ENCODE measurements at regions not wholly inside any gene's neighbourhood (a gene's known extent, or its start where the extent isn't known, plus 50 kb on each side); places are given as distances from the start of the nearest gene placed in this dataset.

DNA sequence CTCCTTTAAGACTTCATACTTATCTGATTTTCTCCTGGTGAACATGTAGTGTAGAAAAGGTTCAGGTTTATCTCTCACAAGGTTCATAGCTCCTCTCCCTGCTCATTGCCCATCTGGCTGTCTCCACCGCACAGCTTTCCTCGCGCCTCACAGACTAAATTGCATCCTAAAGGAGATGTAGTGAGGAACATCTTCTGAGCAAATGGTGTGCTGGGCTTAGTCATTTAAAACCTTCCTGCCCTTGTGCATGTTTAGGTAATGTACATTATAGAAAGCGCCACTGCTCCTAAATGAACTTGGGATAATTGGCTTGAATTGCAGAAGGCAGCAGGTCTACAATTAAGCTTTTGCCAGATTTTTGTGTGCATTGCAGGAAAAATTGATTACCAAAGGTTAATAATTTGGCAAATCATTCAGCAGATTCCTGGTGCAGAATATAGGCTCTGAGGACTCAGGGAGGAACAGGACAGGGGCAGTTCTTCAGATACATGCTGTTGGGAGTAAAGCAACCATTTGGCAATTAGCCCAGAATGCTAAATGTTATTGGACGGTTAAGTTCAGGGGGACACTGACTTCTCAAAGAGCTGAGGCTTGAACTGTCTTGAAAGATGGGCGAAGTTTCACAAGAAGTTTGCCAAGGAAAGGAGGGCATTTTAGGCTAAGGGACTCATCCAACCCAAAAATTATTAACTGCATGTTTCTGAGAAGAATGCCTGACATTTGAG, 108.4 kb upstream of the CLDN10 start:
- no peaks in the 10 kb centered on the region for H3K4me1 Mint-ChIP-seq
- DNase-seq: no peak
- no peaks in the 10 kb centered on the region for H3K36me3 Mint-ChIP-seq
- peaks cover 1 to 9% (median 3%) of the 10 kb centered on the region in 3 donors for H3K27me3 Mint-ChIP-seq (ENCODE audit: low read depth in 3 of 3)
- H3K4me3 Mint-ChIP-seq: no peak overlapping the region
- no peak overlapping the region for H3K27ac Mint-ChIP-seq
- H3K9me3 Mint-ChIP-seq: no peaks in the 10 kb centered on the region

DNA sequence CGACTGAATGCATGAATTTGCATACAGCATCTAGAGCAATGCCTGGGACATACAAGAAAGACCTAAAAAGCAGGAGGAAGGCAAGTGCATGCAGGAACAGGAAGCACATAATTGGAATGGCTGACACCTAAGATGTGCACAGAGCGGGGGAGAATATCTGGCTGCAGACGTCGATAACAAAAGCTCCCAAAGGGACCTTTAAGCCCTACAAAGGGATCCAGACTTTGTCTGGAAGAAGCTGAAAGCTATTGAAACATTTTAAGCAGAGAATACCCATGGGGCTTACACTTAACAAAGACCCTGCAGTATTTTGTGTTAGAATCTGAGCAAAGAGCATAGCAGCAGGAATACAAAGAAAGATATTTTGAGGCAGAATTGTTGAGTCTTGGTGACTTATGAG, 107.4 kb upstream of the CLDN10 start:
- Mint-ChIP-seq H3K4me1 (no peaks in the 10 kb centered on the region), H3K9me3 (no peaks in the 10 kb centered on the region), H3K27ac (no peak overlapping the region), H3K36me3 (no peaks in the 10 kb centered on the region), H3K4me3 (no peak overlapping the region), H3K27me3 (ENCODE audit: low read depth in 3 of 3) (peaks cover 0 to 9% (median 3%) of the 10 kb centered on the region in 3 donors)
- no peak for DNase-seq

DNA sequence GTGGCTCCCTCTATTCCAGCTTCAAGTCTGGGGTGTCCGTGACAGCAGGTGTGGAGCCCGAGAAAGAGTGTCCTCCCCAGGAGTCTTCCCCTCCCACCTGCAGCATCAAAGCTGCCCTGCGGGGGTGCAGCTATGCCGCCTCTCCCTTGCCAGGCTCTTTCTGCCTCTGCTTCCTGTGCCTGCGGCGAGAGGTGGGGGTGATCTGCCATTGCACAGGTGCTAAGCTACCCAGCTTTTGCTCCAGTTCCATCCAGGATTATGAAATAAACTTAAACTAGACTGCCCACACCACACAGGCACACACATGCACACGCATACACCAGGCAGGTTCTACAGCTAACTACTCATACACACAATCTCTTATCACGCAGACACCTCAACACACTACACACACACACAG, 104.7 kb upstream of the CLDN10 start:
- Mint-ChIP-seq H3K36me3 (no peaks in the 10 kb centered on the region), H3K27ac (no peak overlapping the region), H3K9me3 (no peaks in the 10 kb centered on the region), H3K4me1 (no peaks in the 10 kb centered on the region), H3K27me3 (ENCODE audit: low read depth in 3 of 3) (peaks cover 2 to 9% (median 3%) of the 10 kb centered on the region in 3 donors), H3K4me3 (no peak overlapping the region)
- DNase-seq: no peak

DNA sequence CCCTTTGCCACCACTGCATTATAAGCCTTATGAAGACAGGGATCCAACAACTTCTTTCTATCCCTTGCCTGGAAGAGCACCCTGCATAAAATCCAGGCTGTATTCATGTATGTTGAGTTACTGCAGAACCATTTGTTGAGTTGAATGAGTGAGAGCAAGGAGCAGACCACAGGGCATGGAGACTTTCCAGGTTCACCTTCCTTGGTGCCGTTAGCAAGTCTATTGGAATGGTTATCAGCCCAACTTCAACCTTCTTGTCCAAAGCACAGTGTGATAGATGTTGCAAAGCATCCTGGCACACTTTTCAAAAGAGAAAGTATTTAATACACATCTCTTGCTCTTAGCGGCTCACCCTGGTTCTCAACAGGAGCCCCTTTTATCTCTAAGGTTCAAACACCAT, 100.9 kb upstream of the CLDN10 start:
- H3K9me3 Mint-ChIP-seq: no peaks in the 10 kb centered on the region
- peaks cover 0 to 7% (median 5%) of the 10 kb centered on the region in 3 donors for H3K27me3 Mint-ChIP-seq (ENCODE audit: low read depth in 3 of 3)
- no peak overlapping the region for H3K4me3 Mint-ChIP-seq
- no peak for DNase-seq
- H3K4me1 Mint-ChIP-seq: peaks cover 3% of the 10 kb centered on the region in 2 donors
- H3K36me3 Mint-ChIP-seq: no peaks in the 10 kb centered on the region
- H3K27ac Mint-ChIP-seq: no peak overlapping the region

DNA sequence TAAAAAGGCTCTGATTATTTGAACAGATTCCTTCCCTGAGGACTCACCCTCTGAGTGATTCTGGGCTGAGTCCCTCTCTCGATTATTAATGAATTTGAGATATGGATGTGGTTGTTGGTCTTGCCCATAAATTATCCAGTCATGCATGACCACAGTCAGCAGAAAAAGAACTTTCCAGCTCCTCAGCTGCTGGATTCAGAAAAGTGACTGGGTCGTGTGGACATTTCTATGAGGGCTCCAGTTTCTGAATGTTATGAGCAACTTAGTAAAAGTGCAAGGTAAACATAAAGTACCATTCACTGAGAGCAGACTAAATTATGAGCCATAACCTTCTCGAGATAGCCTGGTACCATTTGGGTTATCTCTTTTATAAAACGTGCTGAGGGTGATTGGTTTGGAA, 100.1 kb upstream of the CLDN10 start:
- Mint-ChIP-seq H3K9me3 (no peaks in the 10 kb centered on the region), H3K27me3 (ENCODE audit: low read depth in 3 of 3) (peaks cover 0 to 7% (median 5%) of the 10 kb centered on the region in 3 donors), H3K4me3 (no peak overlapping the region), H3K36me3 (no peaks in the 10 kb centered on the region), H3K4me1 (peaks cover 10% of the 10 kb centered on the region in 2 donors), H3K27ac (no peak overlapping the region)
- DNase-seq: no peak

DNA sequence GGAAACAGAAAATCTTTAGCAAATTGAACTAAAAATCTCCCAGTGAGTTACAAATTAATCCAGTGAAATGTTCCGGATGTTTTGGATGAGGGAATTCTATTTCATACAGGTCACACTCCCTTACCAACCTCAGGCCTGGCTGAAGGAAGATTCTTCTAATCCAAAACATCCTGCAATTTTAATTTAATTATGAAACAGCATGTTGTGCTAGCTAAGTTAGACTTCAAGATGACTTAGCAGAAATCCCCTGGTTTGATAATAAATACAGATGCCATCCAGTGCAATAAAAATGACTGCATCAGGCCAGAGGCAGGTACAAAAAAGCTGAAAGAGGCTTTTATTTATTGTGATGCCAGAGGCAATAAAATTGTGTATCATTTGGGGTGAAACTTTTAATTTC, 96.7 kb upstream of the CLDN10 start:
- no peak for DNase-seq
- Mint-ChIP-seq H3K4me1 (peaks cover 15 to 17% of the 10 kb centered on the region in 2 donors), H3K36me3 (peaks cover 0 to 11% (median 0%) of the 10 kb centered on the region in 3 donors), H3K4me3 (no peak overlapping the region), H3K27ac (no peak overlapping the region), H3K27me3 (ENCODE audit: low read depth in 3 of 3) (peaks cover 2 to 3% (median 2%) of the 10 kb centered on the region in 3 donors), H3K9me3 (peaks cover 3 to 18% (median 12%) of the 10 kb centered on the region in 6 donors)

DNA sequence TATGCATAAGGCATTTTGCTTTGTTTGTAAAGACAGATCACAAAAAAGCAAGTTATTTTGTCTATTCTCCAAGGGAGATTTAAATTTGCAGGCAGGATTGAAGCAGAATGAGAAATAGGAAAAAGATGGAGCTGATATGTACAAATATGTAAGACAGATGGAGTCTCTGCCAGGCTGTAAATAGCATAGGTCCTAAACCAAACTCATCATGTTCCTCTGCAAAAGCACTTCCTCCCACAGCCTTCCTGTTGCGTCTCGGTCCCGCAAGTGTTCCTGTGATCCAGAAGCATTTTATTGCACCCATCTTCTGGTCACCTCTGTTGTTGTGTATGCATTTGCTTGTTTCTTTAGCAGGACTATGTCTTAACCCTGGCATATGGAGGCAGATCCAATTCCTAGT, 95.7 kb upstream of the CLDN10 start:
- Mint-ChIP-seq H3K27me3 (ENCODE audit: low read depth in 3 of 3) (peaks cover 2 to 6% (median 3%) of the 10 kb centered on the region in 3 donors), H3K9me3 (peaks cover 3 to 18% (median 12%) of the 10 kb centered on the region in 6 donors), H3K4me3 (peak overlapping the region in 4 of 5 donors; percentile 26 to 72 (median 51)), H3K27ac (peak overlapping the region in 1 of 6 donors; percentile 6), H3K4me1 (peaks cover 15 to 17% of the 10 kb centered on the region in 2 donors), H3K36me3 (peaks cover 0 to 14% (median 0%) of the 10 kb centered on the region in 3 donors)
- DNase-seq: no peak

DNA sequence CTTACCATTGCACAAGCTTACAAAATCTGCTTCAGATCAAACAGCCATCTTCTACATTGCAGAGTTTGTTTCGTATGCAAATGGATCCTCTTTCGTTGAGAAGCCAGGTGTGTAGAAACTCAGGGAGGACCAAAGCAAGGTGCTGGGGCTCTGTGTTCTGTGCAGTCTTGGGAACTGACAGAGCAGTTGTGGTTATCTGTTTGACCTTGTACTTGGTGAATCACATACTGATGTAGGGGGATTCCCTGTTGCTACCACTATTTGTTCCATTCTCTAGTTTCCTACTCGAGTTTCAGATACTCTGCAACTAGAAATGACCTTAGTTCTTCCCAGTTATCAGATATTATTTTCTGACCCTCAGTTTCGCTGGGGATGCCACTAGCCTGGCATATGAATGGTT, 95.2 kb upstream of the CLDN10 start:
- H3K9me3 Mint-ChIP-seq: peaks cover 3 to 18% (median 12%) of the 10 kb centered on the region in 6 donors
- DNase-seq: no peak
- H3K4me1 Mint-ChIP-seq: peaks cover 15 to 17% of the 10 kb centered on the region in 2 donors
- H3K27me3 Mint-ChIP-seq (ENCODE audit: low read depth in 3 of 3): peaks cover 2 to 6% (median 3%) of the 10 kb centered on the region in 3 donors
- H3K4me3 Mint-ChIP-seq: peak overlapping the region in 2 of 5 donors; percentile 50 to 72
- peaks cover 0 to 14% (median 0%) of the 10 kb centered on the region in 3 donors for H3K36me3 Mint-ChIP-seq
- no peak overlapping the region for H3K27ac Mint-ChIP-seq

DNA sequence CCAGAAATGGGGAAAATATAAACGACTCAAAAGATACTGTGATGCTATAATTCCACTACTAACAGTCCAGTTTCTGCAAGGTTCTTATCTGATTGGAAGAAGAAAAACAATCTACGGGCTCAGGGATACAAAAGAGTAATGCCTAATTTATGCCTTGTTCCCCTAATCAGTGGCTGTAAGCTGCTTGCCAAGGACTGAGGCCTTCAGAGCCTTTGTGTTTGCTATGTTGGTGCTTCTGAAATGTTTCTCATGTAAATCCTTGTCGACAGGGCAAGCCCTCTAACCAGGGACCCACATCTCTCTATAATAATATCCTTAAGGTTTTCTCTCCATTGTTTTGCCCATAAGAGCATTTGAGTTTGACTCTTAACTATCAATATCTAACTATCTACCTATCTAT, 89.7 kb upstream of the CLDN10 start:
- Mint-ChIP-seq H3K36me3 (peaks cover 0 to 14% (median 0%) of the 10 kb centered on the region in 3 donors), H3K4me1 (peaks cover 1 to 2% of the 10 kb centered on the region in 2 donors)

DNA sequence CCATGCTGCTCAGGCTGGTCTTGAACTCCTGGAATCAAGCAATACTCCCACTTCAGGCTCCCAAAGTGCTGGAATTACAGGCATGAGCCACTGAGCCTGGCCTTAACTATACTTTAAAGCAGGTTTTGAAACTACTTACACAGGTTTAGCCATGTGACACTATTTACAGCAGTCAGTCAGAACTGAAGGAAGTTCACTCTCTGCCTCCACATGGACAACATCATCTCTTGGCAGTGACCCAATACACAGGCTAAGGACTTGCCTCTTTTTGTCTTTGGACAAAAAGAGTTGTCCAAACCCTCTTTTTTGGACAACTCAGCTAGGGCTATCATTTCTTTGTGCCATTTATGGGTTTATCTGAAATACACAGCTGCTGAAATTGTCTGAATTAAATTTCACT, 89.0 kb upstream of the CLDN10 start:
- no peak overlapping the region for H3K27ac Mint-ChIP-seq
- H3K36me3 Mint-ChIP-seq: peaks cover 0 to 10% (median 0%) of the 10 kb centered on the region in 3 donors
- no peak for DNase-seq

More for the DNA sequence above, 89.7 kb upstream of the CLDN10 start:
- Mint-ChIP-seq H3K4me3 (no peak overlapping the region), H3K27ac (no peak overlapping the region), H3K27me3 (ENCODE audit: low read depth in 3 of 3) (peaks cover 0 to 4% (median 3%) of the 10 kb centered on the region in 3 donors), H3K9me3 (peaks cover 3 to 18% (median 12%) of the 10 kb centered on the region in 6 donors)
- no peak for DNase-seq

DNA sequence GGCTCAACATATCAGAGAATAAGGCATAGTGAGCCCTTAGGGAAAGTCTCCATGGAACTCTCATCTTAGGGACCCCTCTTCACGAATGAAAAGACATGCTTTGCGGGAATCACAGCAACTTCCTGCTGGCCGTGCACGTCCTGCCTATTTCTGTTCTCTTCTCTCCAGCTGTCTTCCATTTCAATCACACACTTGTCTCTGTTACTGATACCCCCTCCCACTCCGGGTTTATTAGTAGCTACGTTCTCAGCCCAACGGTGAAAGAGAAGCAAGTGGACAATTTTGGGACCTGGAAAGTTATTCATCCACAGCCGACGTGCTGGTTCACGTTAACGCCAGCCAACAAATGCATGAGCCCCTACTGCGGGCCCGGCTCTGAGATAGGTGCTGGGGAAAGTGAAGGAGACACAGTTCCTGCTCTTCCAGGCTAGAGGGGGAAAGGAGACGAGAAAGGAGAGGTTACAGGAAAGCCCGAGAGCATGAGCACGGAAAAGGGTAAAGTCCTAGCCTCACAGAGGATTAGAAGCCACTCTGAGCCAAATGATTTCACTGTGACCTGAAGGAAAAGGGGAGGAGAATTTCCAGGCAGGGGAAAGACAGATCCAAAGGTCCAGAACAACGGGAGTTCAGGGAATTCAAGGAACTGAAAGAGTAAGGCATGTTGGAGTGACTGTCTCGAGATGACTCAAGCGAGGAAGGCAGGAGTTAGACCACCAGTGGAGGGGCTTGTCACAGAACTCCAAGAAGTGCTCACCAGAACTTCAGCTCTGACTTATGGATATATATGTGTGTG, 81.8 kb upstream of the CLDN10 start:
- no peak for DNase-seq
- no peak overlapping the region for H3K27ac Mint-ChIP-seq
- no peak overlapping the region for H3K4me3 Mint-ChIP-seq
- H3K4me1 Mint-ChIP-seq: no peaks in the 10 kb centered on the region
- no peaks in the 10 kb centered on the region for H3K36me3 Mint-ChIP-seq
- no peaks in the 10 kb centered on the region for H3K9me3 Mint-ChIP-seq
- H3K27me3 Mint-ChIP-seq (ENCODE audit: low read depth in 3 of 3): peaks cover 0 to 4% (median 0%) of the 10 kb centered on the region in 3 donors

More for the DNA sequence above, 89.0 kb upstream of the CLDN10 start:
- Mint-ChIP-seq H3K9me3 (peaks cover 3 to 15% (median 10%) of the 10 kb centered on the region in 6 donors), H3K4me3 (no peak overlapping the region), H3K27me3 (ENCODE audit: low read depth in 3 of 3) (peaks cover 0 to 4% (median 3%) of the 10 kb centered on the region in 3 donors), H3K4me1 (no peaks in the 10 kb centered on the region)

DNA sequence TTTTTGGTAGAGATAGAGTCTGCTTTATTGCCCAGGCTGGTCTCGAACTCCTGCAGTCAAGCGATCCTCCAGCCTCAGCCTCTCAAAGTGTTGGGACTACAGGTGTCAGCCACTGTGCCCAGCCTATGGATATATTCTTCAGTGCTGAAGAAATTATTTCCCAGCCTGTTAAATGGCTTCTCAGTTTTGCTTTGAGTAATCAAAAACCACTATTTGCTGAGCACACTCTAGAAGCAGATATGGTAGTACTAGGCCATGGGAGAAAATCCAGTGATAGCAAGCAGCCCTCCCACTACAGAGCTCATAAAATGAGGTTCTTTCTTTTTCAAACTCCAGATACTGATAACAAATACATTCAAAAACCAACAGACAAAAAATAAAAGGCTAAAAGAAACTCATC, 80.6 kb upstream of the CLDN10 start:
- Mint-ChIP-seq H3K4me1 (no peaks in the 10 kb centered on the region), H3K9me3 (no peaks in the 10 kb centered on the region), H3K36me3 (no peaks in the 10 kb centered on the region), H3K27me3 (ENCODE audit: low read depth in 3 of 3) (peaks cover 0 to 5% (median 0%) of the 10 kb centered on the region in 3 donors), H3K27ac (no peak overlapping the region), H3K4me3 (no peak overlapping the region)
- no peak for DNase-seq

DNA sequence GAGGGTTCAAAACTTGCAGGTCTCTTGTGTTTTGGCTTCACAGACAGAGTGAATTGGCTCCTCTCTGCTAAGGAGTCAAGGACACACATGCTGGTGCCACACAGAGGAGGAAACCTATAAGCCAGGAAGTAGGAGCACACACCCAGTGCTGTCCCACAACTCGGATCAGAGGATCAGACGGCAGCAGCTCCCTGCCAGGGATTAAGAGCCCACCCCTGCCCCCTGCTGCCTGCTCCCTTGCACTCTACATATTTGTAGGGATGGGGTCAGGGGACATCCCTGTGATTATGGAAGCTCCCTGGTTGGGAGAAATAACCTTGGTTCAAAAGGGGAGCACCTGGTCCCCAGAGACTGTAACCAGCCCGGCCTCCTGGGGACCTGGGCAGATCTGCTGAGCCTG, 77.5 kb upstream of the CLDN10 start:
- Mint-ChIP-seq H3K27me3 (ENCODE audit: low read depth in 3 of 3) (peaks cover 0 to 7% (median 2%) of the 10 kb centered on the region in 3 donors), H3K4me1 (peaks cover 8 to 15% of the 10 kb centered on the region in 2 donors)

DNA sequence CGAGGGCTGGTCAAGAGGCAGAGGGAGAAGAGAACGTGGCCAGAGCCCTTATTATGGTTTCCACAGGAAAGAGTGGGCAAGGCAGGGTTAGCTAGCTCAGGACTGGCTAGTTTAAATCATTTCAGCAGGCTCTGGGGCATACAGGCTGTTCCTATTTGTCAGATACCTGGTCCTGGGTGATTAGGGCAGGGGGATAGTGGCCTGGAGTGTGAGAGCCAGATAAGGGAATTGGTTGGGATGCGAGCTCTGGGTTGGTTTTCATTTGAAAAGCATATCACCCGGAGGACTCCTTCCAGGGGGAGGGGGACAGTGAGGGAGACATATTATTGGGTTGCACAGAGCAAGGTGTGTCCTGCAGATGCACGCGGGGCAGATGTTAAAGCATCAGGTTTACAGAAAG, 75.3 kb upstream of the CLDN10 start:
- Mint-ChIP-seq H3K4me1 (peaks cover 8 to 15% of the 10 kb centered on the region in 2 donors), H3K27ac (no peak overlapping the region), H3K27me3 (ENCODE audit: low read depth in 3 of 3) (peaks cover 0 to 4% (median 2%) of the 10 kb centered on the region in 3 donors), H3K9me3 (no peaks in the 10 kb centered on the region), H3K4me3 (peak overlapping the region in 3 of 5 donors; percentile 1 to 46 (median 37)), H3K36me3 (no peaks in the 10 kb centered on the region)
- DNase-seq: no peak

More for the DNA sequence above, 77.5 kb upstream of the CLDN10 start:
- H3K27ac Mint-ChIP-seq: no peak overlapping the region
- no peak overlapping the region for H3K4me3 Mint-ChIP-seq
- no peaks in the 10 kb centered on the region for H3K9me3 Mint-ChIP-seq
- DNase-seq: no peak
- H3K36me3 Mint-ChIP-seq: no peaks in the 10 kb centered on the region

All from immature natural killer cell (primary cell).